ENCODE measurements at regions not wholly inside any gene's neighbourhood (a gene's known extent, or its start where the extent isn't known, plus 50 kb on each side); places are given as distances from the start of the nearest gene placed in this dataset.

GRCh38 chr12:38123566-38124246 lies 192.9 kb upstream of the ALG10B start:
- TF ChIP-seq EP300 (IDR thresholded peaks at IDR 0.05) (no peak), CTCF (IDR thresholded peaks at IDR 0.05) (no peak)

Data from gastroesophageal sphincter (tissue), 3 donors.